Retinal pigment epithelial cell (primary cell): ENCODE measurements at regions not wholly inside any gene's neighbourhood (a gene's known extent, or its start where the extent isn't known, plus 50 kb on each side); places are given as distances from the start of the nearest gene placed in this dataset.

Source experiments
- DNase-seq: peaks from one replicate; pipeline ENCODE4 v3.0.0-alpha.2; 2010; ENCODE audit warnings: low read depth
- H3K4me3 ChIP-seq: 2 replicates; pipeline ENCODE4 v1.5.1; 2011; ENCODE audit warnings: mild to moderate bottlenecking, low read length, control low read depth, moderate library complexity
- CTCF ChIP-seq: conservative IDR thresholded peaks from 2 replicates; pipeline ENCODE4 v1.5.1; 2011; ENCODE audit warnings: low read depth, low read length, control low read depth, inconsistent platforms

- no peak for DNase-seq
- TF ChIP-seq CTCF: no peak
- no peak overlapping the region for H3K4me3 ChIP-seq
These were observed 363.7 kb downstream of the CSNK1G3 start for GRCh38 chr5:123875561-123876275.

GRCh38 chr5:123874600-123875201 lies 362.7 kb downstream of the CSNK1G3 start:
- TF ChIP-seq CTCF: no peak
- peak overlapping the region; percentile 24 for H3K4me3 ChIP-seq
- DNase-seq: peak; percentile 94

- H3K4me3 ChIP-seq: no peak overlapping the region
- no peak for DNase-seq
- no peak for TF ChIP-seq CTCF
These were observed 361.9 kb downstream of the CSNK1G3 start for GRCh38 chr5:123873846-123874245.

GRCh38 chr5:123871373-123871772 lies 359.4 kb downstream of the CSNK1G3 start:
- H3K4me3 ChIP-seq: no peak overlapping the region
- TF ChIP-seq CTCF: no peak
- no peak for DNase-seq

- DNase-seq: no peak
- no peak overlapping the region for H3K4me3 ChIP-seq
- TF ChIP-seq CTCF: no peak
These were observed 356.9 kb downstream of the CSNK1G3 start for GRCh38 chr5:123868881-123869280.

- no peak for TF ChIP-seq CTCF
- no peak overlapping the region for H3K4me3 ChIP-seq
- DNase-seq: no peak
These were observed 356.3 kb downstream of the CSNK1G3 start for GRCh38 chr5:123868267-123868666.

GRCh38 chr5:123865641-123866040 lies 353.7 kb downstream of the CSNK1G3 start:
- DNase-seq: no peak
- no peak overlapping the region for H3K4me3 ChIP-seq
- no peak for TF ChIP-seq CTCF
